Endometrium (tissue), 2 donors: ENCODE measurements at regions not wholly inside any gene's neighbourhood (a gene's known extent, or its start where the extent isn't known, plus 50 kb on each side); places are given as distances from the start of the nearest gene placed in this dataset.
"Not testable (repeated sequence)": the region's sequence is repeated elsewhere in the genome, so short reads cannot be mapped to it uniquely, and the experiment has no call there.

ENCODE experiments used
- FAIRE-seq: peaks from 2 replicates; lab custom pipeline; 2012; peaks lifted over from hg19 to GRCh38; lab: Jason Lieb, UNC
- donor health status: control.
- donor health status: control.

DNA sequence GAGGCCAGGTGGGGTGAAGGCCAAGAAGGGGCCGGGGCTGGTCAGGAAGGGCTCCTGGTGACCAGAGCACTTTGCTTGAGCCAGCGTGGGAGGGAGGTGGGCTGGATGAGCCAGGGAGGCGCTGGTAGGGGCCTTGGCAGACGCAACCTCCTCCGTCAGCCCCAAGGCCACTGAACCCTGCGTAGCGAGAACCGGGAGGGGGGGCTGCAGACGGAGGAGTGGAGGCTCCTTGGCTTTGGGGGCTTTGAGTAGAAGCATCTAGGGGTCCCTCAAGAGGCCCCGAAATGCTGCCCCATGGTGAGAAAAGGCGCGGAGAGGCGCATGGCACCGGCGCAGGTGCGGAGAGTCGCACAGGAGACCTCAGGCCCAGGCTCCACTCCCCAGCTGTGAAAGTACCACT lies 1888.0 kb upstream of the CDH9 start:
- no peak for FAIRE-seq

DNA sequence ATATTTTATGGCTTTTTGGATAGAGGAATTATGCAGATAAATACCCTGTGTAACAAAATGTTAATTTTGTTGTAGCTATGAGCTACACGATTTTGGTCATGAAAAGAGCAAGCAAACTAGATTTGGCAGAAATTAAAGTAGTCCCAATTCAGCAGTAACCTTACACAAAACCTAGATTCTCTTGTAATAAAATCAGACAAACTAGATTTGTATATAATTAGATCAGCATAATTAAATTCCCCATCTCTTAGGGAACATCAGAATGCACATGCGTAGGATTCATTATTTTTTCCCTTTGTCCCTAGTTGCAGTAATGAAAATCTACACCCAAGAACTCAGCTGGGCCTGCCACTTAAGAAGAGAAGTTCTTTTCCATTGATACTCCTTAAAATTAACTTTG lies 1879.2 kb upstream of the CDH9 start:
- no peak for FAIRE-seq

DNA sequence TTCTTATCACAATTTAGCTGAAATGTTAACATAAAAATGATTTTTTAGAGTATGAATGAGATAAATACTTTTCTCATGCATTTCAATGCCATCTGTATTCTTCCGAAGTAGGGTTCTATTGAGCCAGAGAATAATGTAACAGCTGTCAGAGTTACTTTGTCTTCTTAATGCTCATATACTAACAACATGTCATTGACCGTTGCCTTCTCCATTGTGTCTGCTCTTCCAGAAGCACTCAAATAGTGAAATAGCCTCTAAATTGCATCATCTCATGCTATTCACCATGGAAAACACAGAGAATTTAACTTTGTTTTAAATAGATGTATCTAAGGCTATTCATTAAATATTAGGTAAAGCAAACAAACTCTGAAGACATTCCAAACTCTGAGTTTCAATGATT lies 1875.9 kb upstream of the CDH9 start:
- FAIRE-seq: no peak

DNA sequence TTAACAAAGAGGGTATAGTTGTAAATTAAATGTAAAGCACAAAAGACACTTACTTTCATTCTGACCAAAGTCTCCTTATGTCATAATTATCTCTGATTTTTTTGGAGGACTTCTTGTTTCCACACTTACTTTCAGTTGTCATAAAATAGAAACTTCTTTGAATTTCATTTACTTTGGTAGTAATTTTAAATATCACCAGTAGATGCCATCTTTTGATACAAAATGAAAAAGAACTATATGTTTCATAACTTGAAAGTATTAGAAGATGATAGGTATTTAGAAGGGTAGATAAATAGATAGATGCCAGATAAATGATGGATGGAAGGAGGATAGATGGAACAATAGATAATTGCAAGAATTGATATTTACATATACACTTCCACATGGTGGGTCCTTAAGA lies 1865.3 kb upstream of the CDH9 start:
- FAIRE-seq: peak; percentile 12

DNA sequence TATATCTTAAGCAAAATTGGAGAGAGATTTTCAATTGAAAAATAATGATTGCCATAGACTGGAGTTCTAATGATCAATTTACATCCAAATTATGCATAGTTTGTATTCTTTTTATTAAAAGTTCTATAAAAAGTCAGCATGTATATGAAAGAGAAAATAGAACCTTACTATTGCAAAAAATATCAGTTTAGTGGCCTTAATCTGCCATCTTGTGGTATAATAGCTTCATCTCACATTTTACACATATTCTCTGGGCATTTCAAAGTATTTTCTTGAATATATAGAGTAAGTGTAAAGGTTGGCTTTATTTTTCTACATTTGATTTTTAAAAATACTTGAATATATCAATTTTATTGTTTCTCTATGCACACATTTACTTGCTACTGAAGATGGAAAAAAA lies 1858.6 kb upstream of the CDH9 start:
- peak; percentile 79 for FAIRE-seq

DNA sequence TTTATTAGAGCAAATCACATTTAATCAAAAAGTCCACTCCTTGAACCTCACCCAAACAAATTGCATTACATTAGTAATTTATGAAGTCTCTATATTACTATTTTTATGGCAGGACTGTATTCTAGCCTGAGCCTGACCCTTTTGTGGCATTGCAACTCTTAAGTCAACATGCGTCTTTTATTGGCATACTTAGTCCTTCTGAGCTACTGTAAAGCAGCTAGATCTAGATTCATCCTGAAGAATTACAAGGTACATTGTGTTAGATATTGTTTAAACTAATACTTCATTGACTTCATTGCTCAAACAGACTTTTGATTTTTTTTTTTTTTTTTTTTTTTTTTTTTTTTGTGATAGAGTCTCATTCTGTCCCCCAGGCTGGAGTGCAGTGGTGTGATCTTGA lies 1842.5 kb upstream of the CDH9 start:
- FAIRE-seq: no peak

DNA sequence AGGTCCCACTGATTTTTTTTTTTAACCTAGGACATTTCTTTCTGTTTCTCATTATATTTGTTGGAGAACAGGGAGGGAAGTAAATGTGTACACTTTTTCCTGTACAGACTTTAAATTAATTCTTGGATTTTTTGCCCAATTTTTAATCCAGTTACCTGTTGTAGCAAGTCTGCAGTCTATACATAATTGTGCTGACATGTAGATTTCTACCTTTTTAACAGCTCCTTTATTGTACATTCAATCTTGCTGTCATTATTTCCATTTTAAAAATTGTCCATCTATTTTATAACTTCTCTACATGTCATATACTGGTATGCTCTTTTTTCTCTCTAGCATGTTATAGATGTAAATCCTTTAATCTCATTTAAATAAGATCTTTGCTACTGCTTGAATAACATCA lies 1838.7 kb upstream of the CDH9 start:
- FAIRE-seq: no peak

DNA sequence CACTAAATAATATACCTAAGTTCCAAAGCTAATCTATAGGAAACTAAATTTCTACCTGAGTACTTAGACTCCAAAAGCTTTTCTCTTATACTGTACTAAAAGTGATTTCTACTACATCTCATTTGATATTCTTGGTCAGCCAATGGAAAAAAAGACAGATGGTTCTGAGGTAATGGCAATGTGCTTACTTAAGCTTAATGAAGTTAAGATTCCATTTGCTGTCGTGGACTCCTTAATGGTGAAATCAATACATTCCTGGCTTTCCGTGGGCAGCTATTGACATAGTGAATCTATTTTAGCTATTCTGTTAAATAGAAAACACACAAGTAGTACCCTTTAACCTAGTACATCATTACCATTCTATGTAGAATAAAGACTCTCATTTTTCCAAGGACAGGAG lies 1825.6 kb upstream of the CDH9 start:
- FAIRE-seq: no peak

DNA sequence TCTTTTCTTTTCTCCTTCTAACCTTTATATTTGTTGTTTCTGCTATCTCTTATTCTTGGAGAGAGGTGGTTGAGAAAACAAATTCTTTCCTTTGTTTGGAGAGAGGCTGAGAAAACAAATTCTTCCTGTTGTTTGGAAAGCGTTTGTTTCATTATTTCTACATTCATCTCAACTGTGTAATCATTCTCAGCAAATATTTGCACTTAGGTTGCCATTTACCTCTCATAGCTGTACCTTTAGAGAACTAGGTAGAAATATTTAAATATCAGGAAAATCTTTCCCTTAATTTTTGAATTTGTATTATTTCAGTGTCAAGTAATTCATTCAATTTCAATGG lies 1824.4 kb upstream of the CDH9 start:
- no peak for FAIRE-seq

DNA sequence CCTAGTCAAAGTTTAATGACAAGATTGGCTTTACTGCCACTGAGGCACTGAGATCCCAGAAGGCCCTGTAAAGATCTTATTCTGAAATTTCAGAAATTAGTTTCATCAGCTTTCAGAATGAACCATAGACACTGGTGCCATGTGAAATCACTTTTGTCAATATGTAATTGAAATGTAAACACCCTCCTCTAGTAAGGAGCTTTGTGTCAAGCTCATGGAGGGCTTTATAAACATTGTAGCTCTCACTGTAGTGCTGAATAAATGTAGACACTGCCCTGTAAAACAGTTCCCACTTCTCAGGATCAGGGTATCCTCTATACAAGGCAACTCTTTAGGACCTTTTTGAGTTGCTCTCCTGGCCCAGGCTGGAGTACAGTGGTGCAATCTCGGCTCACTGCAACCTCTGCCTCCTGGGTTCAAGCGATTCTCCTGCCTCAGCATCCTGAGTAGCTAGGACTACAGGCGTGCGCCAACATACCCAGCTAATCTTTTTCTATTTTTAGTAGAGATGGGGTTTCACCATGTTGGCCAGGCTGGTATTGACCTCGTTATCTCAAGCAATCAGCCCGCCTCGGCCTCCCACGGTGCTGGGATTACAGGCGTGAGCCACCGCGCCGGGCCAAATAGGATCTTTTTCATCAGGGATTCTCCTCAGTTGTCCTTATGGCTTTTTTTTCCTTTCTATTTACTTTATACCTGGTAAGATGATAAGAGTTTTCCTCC lies 1823.9 kb upstream of the CDH9 start:
- no peak for FAIRE-seq

DNA sequence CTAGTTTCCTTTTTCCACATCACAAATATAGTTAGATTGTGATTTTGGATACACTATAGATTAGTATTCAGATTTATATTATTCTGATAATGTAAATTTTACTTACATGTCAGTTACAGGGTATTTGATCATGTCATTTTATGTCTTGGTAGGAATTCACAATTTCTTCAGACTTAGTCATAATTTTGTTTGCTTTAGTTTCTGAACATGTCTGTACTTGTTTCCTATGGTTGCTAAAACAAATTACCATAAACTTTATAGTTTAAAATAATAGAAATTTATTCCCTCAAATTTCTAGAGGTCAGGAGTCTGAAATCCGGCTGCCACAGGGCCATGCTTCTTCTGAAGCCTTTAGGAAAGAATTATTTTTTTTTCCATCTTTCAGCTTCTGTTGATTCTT lies 1817.2 kb upstream of the CDH9 start:
- FAIRE-seq: no peak

DNA sequence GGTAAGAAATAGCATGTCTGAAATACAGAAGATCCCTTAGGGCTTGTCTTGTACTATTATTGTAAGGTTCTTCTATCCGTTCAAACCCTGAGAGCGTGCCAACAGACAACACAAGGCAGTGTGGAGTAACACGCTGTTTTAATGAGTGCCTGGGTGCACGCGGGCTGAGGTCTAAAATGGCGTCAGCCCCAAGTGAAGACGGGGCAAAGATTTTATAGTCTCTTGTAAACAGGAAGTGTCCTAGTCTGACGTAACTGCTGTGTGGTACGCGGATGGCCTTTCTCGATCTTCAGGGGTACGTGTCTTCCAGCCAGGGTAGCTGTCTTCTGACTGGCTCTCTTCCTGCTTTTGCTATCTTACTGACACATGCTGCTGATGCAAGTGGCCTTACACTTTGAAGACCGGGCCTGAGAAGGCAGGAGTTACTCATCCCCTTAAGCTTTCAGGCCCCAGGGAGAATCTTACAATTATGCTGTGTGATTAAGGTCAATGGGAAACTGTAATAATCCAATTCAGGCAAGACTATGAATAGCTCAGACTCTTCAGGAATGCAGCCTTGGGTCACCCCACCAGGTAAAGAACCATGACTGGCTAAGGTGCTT lies 1812.0 kb upstream of the CDH9 start:
- no peak for FAIRE-seq

DNA sequence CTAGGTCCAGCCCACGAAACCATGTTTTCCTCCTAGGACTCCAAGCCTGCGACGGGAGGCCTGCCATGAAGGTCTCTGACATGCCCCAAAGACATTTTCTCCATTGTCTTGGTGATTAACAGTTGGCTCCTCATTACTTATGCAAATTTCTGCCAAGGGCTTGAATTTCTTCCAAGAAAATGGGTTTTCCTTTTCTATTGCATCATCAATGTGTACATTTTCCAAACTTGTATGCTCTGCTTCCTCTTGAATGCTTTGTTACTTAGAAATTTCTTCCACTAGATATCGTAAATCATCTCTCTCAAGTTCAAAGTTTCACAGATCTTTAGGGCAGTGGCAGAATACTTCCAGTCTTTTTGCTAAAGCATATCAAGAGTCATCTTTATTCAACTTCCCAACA lies 1792.7 kb upstream of the CDH9 start:
- no peak for FAIRE-seq

DNA sequence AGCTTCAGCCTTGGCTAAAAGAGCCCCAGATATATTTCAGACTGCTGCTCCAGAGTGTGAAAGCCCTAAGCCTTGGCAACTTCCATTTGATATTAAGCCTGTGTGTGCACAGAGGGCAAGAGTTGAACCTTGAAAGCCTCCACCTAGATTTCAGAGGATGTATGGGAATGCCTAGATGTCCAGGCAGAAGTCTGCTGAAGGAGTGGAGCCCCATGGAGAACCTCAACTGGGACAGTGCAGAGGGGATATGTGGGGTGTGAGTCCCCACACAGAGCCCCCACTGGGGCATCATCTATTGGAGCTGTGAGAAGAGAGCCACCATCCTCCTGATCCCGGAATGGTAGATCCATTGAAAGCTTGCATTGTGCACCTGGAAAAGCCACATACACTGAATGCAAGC lies 1784.8 kb upstream of the CDH9 start:
- FAIRE-seq: no peak

DNA sequence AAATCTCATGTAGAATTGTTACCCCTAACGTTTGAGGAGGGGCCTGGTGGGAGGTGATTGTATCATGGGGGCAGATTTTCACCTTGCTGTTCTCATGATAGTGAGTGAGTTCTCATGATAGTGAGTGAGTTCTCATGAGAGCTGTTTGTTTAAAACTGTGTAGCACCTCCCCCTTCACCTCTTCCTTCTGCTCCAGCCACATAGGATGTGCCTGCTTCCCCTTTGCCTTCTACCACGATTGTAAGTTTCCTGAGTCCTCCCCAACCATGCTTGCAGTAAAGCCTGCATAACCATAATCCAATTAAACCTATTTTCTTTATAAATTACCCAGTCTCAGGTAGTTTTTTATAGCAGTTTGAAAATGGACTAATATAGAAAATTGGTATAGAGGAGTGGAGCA lies 1783.7 kb upstream of the CDH9 start:
- no peak for FAIRE-seq

DNA sequence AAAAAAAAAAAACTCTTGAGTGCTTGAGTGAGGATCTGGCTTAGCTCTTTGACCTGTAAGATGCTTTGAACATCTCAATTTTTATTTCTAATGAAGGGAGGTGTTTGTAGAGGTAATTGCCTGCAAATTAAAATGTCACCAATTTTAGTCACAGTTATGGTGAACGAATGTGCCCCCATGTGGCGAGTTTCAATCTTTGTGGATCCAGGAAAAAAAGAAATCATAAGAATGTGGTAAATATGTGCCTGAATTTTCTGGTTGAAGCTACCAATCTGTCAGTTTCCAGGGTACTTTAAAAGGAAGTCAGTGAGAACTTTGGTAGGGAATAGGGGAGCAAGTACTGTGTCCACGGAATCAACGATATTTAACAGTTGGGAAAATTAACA lies 1772.4 kb upstream of the CDH9 start:
- no peak for FAIRE-seq

DNA sequence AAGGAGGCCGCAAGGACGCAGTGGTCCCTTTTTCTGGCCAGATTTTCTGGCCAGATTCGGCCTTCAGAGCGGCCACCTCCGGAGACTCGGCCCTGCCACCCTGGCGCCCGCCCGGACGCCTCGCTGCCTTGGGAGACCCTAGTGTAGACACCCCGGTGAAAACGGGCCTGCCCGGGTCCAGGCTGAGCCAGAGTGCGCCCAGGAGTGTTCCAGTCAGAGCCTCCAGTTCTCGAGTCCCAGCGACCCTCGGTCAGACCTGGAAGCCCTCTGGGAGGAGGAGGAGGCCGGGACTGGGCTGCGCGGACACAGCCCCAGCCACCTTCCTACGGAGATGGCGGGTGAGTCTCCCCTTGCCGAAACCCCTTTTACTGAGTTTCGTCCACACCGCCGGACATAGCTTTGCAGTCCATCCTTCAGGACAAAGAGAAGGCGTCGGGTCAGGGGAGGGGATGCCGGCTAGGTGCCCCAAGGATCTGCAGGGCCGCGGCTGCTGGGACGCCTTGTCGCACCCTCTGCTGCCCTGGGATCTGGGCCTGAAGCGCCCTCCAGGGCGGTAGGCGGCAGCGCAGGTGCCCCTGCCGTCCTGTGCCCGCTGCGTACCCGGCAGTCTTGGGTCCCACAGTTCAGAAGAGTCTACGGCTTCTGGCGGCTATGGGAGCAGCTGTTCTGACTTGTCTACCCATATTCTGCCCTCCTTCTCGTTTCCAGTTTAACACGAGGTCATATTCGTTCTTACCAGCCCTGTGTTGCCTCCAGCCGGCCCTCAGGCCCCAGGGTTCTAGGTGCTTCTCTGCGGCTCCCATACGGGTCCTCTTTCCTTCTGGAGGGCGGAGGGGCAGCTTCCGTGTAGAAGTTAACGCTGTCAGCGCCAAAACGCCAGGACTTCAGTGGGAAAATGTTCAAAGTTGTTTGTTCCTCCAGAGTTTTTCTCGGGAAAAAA lies 1771.7 kb upstream of the CDH9 start:
- no peak for FAIRE-seq

DNA sequence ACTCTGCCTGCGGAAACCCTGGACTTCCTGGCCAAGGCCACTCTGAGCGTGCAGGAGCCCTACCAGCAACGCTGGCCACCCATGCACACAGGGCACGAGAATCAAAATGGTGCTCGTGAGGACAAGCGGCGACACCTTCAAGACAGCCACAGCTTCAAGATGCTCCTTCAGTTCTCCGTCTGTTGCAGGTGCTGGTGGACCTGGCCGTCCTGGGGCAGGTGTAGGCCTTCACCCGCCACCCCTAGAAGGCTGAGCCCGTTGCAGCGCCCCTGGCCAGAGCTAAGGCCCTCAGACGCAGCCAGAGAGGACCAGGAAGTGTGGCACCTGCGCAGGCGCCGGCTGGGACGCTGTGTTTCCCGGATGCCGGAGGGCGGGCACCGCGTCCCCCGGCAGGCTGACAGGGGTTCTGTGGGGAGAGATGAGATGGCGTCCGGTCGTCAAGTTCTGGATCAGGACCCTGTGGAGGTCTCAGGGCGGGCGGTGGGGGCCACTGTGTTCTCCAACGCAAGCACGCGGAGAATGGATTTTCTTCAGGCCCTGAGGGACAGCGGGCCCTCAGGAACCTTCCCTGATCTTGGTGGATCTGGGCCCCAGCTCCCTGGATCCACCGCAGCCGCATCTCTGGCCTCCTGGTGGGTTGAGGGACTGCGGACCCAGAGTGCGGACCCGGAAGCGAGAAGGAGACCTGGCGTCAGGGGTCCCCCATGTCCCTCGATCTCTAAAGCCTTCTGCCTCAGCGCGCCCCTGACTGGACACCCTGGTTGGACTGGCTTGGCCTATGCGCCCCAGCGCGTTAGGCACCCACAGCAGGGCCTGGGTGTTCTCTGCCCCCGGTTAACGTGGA lies 1770.8 kb upstream of the CDH9 start:
- no peak for FAIRE-seq

DNA sequence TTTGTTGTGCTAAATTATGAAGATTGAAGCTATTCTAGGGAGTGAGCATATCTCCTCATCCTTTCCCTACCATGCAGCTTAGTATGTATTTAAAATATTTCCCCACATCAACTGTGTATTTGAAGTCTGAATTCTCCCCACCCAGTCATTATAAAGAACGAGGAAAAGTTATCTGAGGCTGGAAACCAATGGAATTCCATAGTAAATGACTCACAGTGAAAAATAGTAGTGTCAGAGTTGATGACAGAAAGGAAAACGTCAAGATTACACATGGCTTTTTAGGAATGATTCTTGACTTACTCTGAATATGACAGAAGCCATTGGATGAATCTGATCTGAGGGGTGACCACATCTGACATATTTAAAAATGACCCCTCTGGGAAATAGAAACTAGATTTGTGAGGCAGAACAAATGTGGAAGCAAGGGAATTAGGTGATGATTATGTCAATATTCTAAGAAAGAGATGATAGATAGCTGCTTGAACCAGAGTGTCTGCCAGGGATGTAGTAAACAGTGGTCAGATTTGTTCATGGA lies 1768.9 kb upstream of the CDH9 start:
- no peak for FAIRE-seq

DNA sequence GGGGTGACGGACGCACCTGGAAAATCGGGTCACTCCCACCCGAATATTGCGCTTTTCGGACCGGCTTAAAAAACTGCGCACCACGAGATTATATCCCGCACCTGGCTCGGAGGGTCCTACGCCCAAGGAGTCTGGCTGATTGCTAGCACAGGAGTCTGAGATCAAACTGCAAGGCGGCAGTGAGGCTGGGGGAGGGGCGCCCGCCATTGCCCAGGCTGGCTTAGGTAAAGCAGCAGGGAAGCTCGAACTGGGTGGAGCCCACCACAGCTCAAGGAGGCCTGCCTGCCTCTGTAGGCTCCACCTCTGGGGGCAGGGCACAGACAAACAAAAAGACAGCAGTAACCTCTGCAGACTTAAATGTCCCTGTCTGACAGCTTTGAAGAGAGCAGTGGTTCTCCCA lies 1760.6 kb upstream of the CDH9 start:
- not testable (repeated sequence) for FAIRE-seq

DNA sequence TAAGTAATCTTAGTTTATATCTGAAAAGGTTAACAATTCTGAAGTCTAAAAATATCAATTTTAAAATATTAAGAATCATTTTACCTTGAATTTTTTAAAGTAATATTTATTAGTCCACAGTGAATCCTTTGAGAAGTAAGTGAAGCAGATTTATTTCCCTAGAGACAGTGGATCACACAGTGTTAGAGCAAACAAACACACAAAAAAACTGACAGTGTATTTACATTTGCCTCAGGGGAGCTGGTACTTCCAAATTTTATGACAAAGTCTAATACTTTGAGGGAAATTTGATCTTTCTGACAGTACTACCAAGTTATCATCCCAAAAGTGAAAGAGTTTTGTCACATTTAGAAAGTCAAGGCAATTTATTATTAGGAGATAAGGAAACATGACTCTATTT lies 1750.6 kb upstream of the CDH9 start:
- no peak for FAIRE-seq

DNA sequence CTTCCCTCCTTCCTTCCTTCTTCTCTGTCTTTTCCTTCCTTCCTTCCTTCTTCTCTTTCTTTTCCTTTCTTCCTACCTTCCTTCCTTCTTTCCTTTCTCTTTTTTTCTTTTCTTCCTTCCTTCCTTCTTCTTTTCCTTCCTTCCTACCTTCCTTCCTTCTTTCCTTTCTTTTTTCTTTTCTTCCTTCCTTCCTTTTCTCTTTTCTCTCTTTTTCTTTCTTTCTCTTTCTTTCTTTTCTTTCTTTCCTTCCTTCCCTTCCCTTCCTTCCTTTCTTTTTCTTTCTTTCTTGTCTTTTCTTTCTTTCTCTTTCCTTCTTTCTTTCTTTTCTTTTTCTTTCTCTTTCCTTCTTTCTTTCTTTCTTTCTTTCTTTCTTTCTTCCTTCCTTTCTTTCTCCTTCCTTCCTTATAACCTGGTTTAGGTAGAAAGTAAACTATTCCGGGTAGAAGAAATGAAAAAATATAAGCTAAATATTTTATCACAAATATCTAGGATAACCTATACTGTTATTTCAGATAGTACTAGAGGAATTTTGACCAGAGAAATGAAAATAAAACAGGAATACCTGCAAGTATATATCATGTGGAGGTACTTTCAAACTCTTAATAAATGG lies 1741.8 kb upstream of the CDH9 start:
- no peak for FAIRE-seq
